Cardiac fibroblast (primary cell): ENCODE measurements at regions not wholly inside any gene's neighbourhood (a gene's known extent, or its start where the extent isn't known, plus 50 kb on each side); places are given as distances from the start of the nearest gene placed in this dataset.

Source experiments
- DNase-seq, 2 donors: peaks; one replicate each; pipeline versions ENCODE4 v3.0.0 to v3.0.0-alpha.2; 2010; ENCODE audit warnings: low read depth in 2 of 2
- H3K4me3 ChIP-seq, 2 donors: replicated peaks in 1 of 2; 1 replicate in 1 of 2; 2 replicates in 1 of 2; pipeline ENCODE4 v1.5.1; 2011; ENCODE audit warnings: low read depth in 2 of 2, low read length in 2 of 2, mild to moderate bottlenecking in 2 of 2, moderate library complexity in 1 of 2
- CTCF ChIP-seq: IDR thresholded peaks from one replicate; pipeline ENCODE4 v1.5.1; 2011; ENCODE audit warnings: low read depth, mild to moderate bottlenecking, low read length, inconsistent platforms

DNA sequence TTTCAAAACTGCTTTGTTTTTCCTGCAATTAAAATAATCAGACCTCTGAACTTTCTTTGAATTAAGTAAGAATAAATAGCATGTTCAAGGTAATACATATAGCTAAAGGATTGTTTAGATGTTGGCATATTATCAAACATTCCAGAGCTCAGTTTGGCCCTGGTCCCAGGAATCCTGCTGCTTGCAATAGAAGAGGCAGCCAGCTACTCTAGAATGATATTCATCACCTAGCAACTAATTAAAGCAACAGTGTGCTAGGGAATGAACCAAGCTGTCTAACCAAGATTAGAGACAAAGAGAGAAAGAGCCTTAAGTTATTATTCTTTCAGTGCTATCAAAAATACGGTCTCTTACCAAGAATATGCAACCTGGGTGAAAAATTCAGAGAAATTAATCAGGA, 460.9 kb downstream of the GABRG1 start:
- DNase-seq: peak; percentile 27 to 76
- no peak overlapping the region for H3K4me3 ChIP-seq
- no peak for TF ChIP-seq CTCF

DNA sequence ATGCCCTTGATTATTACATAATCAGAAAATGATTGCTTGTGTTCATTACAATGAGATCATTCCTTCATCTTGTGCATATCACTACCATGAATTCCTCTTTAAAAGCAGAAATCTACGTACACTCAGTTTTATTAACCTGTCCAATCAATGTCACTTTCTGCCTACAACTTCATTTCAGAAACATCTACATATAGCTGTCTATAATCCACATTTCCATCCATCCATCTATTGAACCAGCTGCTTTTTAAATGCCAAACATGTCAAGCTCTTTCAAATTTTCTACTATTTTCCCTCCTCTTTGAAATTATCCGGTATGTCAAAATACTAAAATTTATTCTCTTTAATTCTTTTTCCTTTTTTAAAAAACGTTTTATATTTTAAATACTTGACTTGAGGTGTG, 462.0 kb downstream of the GABRG1 start:
- no peak for DNase-seq
- no peak overlapping the region for H3K4me3 ChIP-seq
- no peak for TF ChIP-seq CTCF

GRCh38 chr4:45650545-45650944, 473.3 kb downstream of the GABRG1 start:
- no peak overlapping the region for H3K4me3 ChIP-seq
- TF ChIP-seq CTCF: no peak
- DNase-seq: no peak

DNA sequence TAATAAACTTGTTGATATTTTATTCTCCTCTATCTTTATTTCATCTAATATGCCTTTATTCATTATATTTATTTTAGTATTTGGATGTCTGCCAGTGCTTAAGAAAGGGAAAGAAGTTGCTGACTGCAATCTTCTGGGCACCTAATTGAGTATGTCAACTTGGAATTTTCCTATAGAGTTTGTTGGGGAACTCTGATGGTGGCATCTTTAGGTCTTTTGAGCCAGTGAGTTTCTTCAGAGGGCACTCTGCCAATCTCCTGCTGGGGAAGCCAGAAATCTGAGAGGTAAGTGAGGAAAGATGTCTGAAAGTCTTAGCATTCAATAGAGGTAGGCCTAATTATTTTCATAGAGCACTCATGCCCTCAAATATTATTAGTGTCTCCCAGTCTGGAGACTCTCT, 475.0 kb downstream of the GABRG1 start:
- H3K4me3 ChIP-seq: no peak overlapping the region
- no peak for DNase-seq
- no peak for TF ChIP-seq CTCF

DNA sequence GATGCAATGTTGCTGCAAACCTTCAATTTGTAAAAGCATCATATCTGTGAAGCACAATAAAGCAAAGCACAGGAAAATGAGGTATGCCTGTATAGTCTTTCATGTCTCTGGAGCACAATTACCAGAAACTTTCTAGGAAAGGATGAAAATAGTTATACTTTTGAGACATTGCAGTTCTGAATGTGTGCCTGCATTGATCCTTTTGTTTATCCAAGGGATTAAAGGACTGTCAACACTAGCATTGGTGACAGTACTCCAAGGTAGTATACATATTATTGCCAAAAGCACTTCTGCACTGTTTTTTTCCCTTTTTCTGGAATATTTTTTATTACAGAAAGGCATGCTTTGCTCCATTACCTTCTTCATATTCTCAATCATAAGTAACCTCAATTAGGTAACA, 476.0 kb downstream of the GABRG1 start:
- DNase-seq: no peak
- no peak for TF ChIP-seq CTCF
- H3K4me3 ChIP-seq: no peak overlapping the region

DNA sequence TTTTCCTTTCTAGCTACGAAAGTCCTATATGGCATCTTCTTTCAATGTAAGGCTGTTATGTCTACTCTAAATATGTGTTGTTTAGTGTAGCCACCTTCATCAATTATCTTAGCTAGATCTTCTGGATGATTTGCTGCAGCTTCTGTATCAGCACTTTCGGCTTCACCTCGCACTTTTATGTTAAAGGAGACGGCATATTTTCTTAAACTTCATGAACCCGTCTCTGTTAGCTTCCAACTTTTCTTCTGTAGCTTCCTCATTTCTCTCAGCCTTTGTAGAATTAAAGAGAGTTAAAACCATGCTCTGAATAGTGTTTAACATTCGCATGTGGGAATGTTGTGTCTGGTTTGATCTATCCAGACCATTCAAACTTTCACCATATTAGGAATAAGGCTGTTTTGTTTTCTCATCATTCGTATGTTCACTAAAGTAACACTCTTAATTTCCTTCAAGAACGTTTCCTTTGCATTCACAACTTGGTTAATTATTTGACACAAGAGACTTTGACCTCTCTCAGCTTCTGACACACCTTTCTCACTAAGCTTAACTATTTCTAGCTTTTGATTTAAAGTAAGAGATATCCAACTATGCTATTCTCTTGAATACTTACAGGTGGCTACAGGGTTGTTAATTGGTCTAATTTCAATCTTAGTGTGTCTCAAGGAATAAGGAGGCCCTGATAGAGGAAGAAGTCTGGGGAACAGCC, 476.8 kb downstream of the GABRG1 start:
- TF ChIP-seq CTCF: no peak
- no peak overlapping the region for H3K4me3 ChIP-seq
- DNase-seq: no peak

DNA sequence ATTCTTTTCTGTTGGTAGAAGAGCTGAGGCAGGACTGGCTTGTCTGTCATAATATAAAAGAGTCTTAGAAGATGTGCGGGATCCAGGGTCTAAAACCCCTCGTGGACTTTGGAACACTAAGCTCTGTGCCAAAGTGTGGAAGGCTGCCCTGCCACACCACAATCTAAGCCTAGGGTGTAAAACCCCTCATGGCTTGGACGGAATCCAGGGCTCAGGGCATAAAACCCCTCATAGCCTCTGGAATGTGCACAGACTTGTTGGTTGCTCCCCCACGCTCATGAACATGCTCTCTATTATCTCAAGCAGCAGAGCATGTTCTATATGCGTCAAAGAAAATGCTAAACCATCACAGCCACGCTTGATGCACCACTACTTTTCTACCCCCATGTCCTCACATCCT, 483.6 kb downstream of the GABRG1 start:
- no peak overlapping the region for H3K4me3 ChIP-seq
- DNase-seq: no peak
- no peak for TF ChIP-seq CTCF
